ENCODE measurements at regions not wholly inside any gene's neighbourhood (a gene's known extent, or its start where the extent isn't known, plus 50 kb on each side); places are given as distances from the start of the nearest gene placed in this dataset.

- Mint-ChIP-seq H3K27ac (no peak overlapping the region), H3K27me3 (no peaks in the 10 kb centered on the region), H3K4me3 (no peak overlapping the region), H3K36me3 (no peaks in the 10 kb centered on the region), H3K4me1 (no peaks in the 10 kb centered on the region), H3K9me3 (no peaks in the 10 kb centered on the region)
- DNase-seq = no peak
- CTCF ChIA-PET = no interaction called here
Observed at GRCh38 chr12:5176036-5176435, 132.4 kb downstream of the KCNA5 start.

- Mint-ChIP-seq H3K36me3 (no peaks in the 10 kb centered on the region), H3K9me3 (no peaks in the 10 kb centered on the region), H3K27ac (no peak overlapping the region), H3K27me3 (no peaks in the 10 kb centered on the region), H3K4me3 (no peak overlapping the region), H3K4me1 (no peaks in the 10 kb centered on the region)
- no peak for DNase-seq
- CTCF ChIA-PET = no interaction called here
Observed at GRCh38 chr12:5177096-5177495, 133.4 kb downstream of the KCNA5 start.

GRCh38 chr12:5177731-5178130, 134.1 kb downstream of the KCNA5 start:
- no peak overlapping the region for H3K27ac Mint-ChIP-seq
- no peaks in the 10 kb centered on the region for H3K36me3 Mint-ChIP-seq
- H3K4me3 Mint-ChIP-seq = no peak overlapping the region
- CTCF ChIA-PET = no interaction called here
- no peaks in the 10 kb centered on the region for H3K27me3 Mint-ChIP-seq
- no peaks in the 10 kb centered on the region for H3K9me3 Mint-ChIP-seq
- no peak for DNase-seq
- no peaks in the 10 kb centered on the region for H3K4me1 Mint-ChIP-seq

- Mint-ChIP-seq H3K27ac (no peak overlapping the region), H3K4me1 (no peaks in the 10 kb centered on the region), H3K36me3 (no peaks in the 10 kb centered on the region), H3K4me3 (no peak overlapping the region), H3K9me3 (no peaks in the 10 kb centered on the region), H3K27me3 (no peaks in the 10 kb centered on the region)
- CTCF ChIA-PET = no interaction called here
- no peak for DNase-seq
Observed at GRCh38 chr12:5178571-5178970, 134.9 kb downstream of the KCNA5 start.

- no peaks in the 10 kb centered on the region for H3K27me3 Mint-ChIP-seq
- H3K9me3 Mint-ChIP-seq = no peaks in the 10 kb centered on the region
- H3K27ac Mint-ChIP-seq = no peak overlapping the region
- no peaks in the 10 kb centered on the region for H3K4me1 Mint-ChIP-seq
- no peak for DNase-seq
- CTCF ChIA-PET = no interaction called here
- no peak overlapping the region for H3K4me3 Mint-ChIP-seq
- no peaks in the 10 kb centered on the region for H3K36me3 Mint-ChIP-seq
Observed at GRCh38 chr12:5180496-5180895, 136.8 kb downstream of the KCNA5 start.

GRCh38 chr12:5184186-5184585, 140.5 kb downstream of the KCNA5 start:
- Mint-ChIP-seq H3K27me3 (no peaks in the 10 kb centered on the region), H3K9me3 (no peaks in the 10 kb centered on the region), H3K36me3 (no peaks in the 10 kb centered on the region), H3K27ac (no peak overlapping the region), H3K4me3 (no peak overlapping the region), H3K4me1 (no peaks in the 10 kb centered on the region)
- CTCF ChIA-PET = no interaction called here
- no peak for DNase-seq

- Mint-ChIP-seq H3K9me3 (no peaks in the 10 kb centered on the region), H3K4me3 (no peak overlapping the region), H3K4me1 (no peaks in the 10 kb centered on the region), H3K36me3 (no peaks in the 10 kb centered on the region), H3K27me3 (no peaks in the 10 kb centered on the region), H3K27ac (no peak overlapping the region)
- no peak for DNase-seq
- CTCF ChIA-PET = no interaction called here
Observed at GRCh38 chr12:5185435-5186069, 141.9 kb downstream of the KCNA5 start.

GRCh38 chr12:5186715-5187114, 143.0 kb downstream of the KCNA5 start:
- CTCF ChIA-PET = no interaction called here
- Mint-ChIP-seq H3K36me3 (no peaks in the 10 kb centered on the region), H3K9me3 (no peaks in the 10 kb centered on the region), H3K4me1 (no peaks in the 10 kb centered on the region), H3K27ac (no peak overlapping the region), H3K27me3 (no peaks in the 10 kb centered on the region), H3K4me3 (no peak overlapping the region)
- DNase-seq = no peak

- no peaks in the 10 kb centered on the region for H3K36me3 Mint-ChIP-seq
- H3K27ac Mint-ChIP-seq = no peak overlapping the region
- CTCF ChIA-PET = no interaction called here
- no peaks in the 10 kb centered on the region for H3K4me1 Mint-ChIP-seq
- no peak for DNase-seq
- H3K27me3 Mint-ChIP-seq = no peaks in the 10 kb centered on the region
- no peak overlapping the region for H3K4me3 Mint-ChIP-seq
- H3K9me3 Mint-ChIP-seq = no peaks in the 10 kb centered on the region
Observed at GRCh38 chr12:5187136-5187535, 143.5 kb downstream of the KCNA5 start.

- Mint-ChIP-seq H3K27me3 (no peaks in the 10 kb centered on the region), H3K4me1 (no peaks in the 10 kb centered on the region), H3K27ac (no peak overlapping the region), H3K36me3 (no peaks in the 10 kb centered on the region), H3K4me3 (no peak overlapping the region), H3K9me3 (no peaks in the 10 kb centered on the region)
- CTCF ChIA-PET = no interaction called here
- DNase-seq = no peak
Observed at GRCh38 chr12:5188472-5188871, 144.8 kb downstream of the KCNA5 start.

GRCh38 chr12:5189173-5189572, 145.5 kb downstream of the KCNA5 start:
- CTCF ChIA-PET = no interaction called here

GRCh38 chr12:5191803-5192538, 148.3 kb downstream of the KCNA5 start:
- Mint-ChIP-seq H3K36me3 (no peaks in the 10 kb centered on the region), H3K4me3 (no peak overlapping the region), H3K27ac (no peak overlapping the region), H3K9me3 (no peaks in the 10 kb centered on the region), H3K27me3 (no peaks in the 10 kb centered on the region), H3K4me1 (no peaks in the 10 kb centered on the region)
- DNase-seq = no peak
- CTCF ChIA-PET = no interaction called here

More at GRCh38 chr12:5189173-5189572, 145.5 kb downstream of the KCNA5 start:
- Mint-ChIP-seq H3K27ac (no peak overlapping the region), H3K27me3 (no peaks in the 10 kb centered on the region), H3K4me3 (no peak overlapping the region), H3K4me1 (no peaks in the 10 kb centered on the region), H3K36me3 (no peaks in the 10 kb centered on the region), H3K9me3 (no peaks in the 10 kb centered on the region)
- no peak for DNase-seq

GRCh38 chr12:5192726-5193125, 149.0 kb downstream of the KCNA5 start:
- no peak overlapping the region for H3K4me3 Mint-ChIP-seq
- no peaks in the 10 kb centered on the region for H3K27me3 Mint-ChIP-seq
- H3K4me1 Mint-ChIP-seq = no peaks in the 10 kb centered on the region
- CTCF ChIA-PET = no interaction called here
- H3K9me3 Mint-ChIP-seq = no peaks in the 10 kb centered on the region
- DNase-seq = no peak
- H3K36me3 Mint-ChIP-seq = no peaks in the 10 kb centered on the region
- no peak overlapping the region for H3K27ac Mint-ChIP-seq

GRCh38 chr12:5194306-5194705, 150.6 kb downstream of the KCNA5 start:
- no peaks in the 10 kb centered on the region for H3K9me3 Mint-ChIP-seq
- DNase-seq = no peak
- no peaks in the 10 kb centered on the region for H3K27me3 Mint-ChIP-seq
- no peaks in the 10 kb centered on the region for H3K4me1 Mint-ChIP-seq
- CTCF ChIA-PET = no interaction called here
- no peaks in the 10 kb centered on the region for H3K36me3 Mint-ChIP-seq
- no peak overlapping the region for H3K4me3 Mint-ChIP-seq
- no peak overlapping the region for H3K27ac Mint-ChIP-seq

GRCh38 chr12:5195244-5195643, 151.6 kb downstream of the KCNA5 start:
- H3K4me3 Mint-ChIP-seq = no peak overlapping the region
- CTCF ChIA-PET = no interaction called here
- no peak for DNase-seq
- peaks cover under 1% of the 10 kb centered on the region for H3K27me3 Mint-ChIP-seq
- H3K9me3 Mint-ChIP-seq = no peaks in the 10 kb centered on the region
- no peaks in the 10 kb centered on the region for H3K4me1 Mint-ChIP-seq
- no peaks in the 10 kb centered on the region for H3K36me3 Mint-ChIP-seq
- no peak overlapping the region for H3K27ac Mint-ChIP-seq
